GM19328 (cell line): ENCODE measurements at regions not wholly inside any gene's neighbourhood (a gene's known extent, or its start where the extent isn't known, plus 50 kb on each side); places are given as distances from the start of the nearest gene placed in this dataset.

Experiments used
- ATAC-seq: cut with Tn5 transposase; IDR thresholded peaks from one replicate; pipeline ENCODE4 v1.9.1; 2021; ENCODE audit warnings: mild to moderate bottlenecking, moderate library complexity; ENCODE audit not compliant: unreplicated experiment

DNA sequence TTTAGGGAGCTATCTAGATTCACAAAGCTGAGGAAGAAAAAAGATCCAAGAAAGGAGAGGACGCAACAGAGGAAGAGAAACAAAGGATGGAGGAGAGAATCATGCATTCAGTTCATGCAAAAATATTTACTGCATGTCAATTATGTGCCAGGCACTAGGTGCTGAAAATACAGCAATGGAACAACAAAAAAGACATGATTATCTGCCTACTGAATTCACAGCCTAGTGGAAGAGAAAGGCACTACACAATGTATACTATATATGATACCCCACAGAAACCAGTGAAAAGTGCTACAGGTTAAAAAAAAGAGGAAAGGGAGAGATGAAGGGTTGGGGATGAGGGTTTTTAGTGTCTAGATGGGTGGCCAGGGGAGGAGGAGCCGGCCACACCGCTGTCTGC lies 520.4 kb upstream of the CELF2 start:
- ATAC-seq = no peak

DNA sequence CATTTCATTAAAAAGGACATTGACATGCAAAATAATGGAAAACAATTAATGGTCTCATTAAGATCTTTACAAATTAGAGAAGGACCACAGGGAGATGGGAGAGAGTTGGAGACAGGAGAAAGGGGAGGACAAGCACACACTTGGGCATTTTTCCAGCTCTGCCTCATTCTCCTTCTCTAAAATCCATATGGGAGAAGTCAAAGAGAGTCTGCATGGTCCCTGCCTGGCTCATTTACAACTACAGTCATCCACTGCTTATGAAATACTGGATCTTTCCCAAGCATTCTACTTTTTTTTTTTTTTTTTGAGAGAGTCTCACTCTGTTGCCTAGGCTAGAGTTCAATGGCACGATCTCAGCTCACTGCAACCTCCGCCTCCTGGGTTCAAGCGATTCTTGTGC lies 518.9 kb upstream of the CELF2 start:
- ATAC-seq = no peak

DNA sequence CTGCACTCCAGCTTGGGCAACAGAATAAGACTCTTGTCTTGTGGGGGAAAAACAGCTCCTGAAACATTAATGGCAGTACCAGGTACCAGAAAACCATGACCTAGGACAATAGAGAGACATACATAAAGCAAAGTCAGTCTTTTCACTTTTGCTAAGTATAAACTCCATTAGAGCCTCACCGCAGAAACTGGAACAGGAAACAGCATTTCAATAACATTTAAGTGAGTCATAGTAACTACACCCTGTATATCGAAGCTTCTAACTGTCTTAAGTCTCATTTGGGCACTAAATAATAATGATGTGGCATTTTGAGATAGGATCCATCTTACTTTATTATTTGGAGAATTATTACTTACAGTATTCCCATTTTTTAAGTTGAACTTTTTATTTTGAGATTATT lies 517.8 kb upstream of the CELF2 start:
- no peak for ATAC-seq

DNA sequence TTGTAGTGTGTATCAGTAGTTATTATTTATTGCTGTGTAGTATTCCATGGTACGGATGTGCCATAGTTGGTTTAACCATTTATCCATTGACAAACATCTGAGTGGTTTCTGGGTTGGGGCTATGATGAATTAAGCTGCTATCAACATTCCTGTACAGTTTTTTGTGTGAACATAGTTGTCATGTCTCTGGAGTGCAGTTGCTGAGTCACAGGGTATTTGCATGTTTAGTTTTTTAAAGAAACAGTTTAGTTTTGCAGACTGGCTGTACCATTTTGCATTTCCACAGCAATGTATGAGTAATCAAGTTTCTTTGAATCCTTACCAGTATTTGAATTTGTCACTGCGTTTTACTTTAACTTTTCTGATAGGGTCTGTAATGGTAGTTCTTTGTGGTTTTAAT lies 516.7 kb upstream of the CELF2 start:
- ATAC-seq = no peak

DNA sequence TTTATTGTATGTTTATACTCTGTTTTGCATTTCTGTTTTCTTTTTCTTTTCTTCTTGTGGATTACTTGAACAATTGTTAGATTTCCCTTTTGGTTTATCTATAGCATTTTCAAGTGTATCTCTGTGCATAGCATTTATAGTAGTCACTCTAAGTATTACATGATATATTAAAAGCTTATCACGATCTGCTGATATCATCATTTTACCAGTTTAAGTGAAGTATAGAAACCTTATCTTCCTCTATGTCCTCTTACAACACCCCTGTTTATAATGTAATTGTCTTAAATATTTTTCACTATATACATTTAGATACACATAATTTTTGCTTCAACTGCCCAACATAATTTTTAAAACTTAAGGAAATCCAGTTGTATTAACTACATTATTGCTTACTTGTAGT lies 513.9 kb upstream of the CELF2 start:
- no peak for ATAC-seq

DNA sequence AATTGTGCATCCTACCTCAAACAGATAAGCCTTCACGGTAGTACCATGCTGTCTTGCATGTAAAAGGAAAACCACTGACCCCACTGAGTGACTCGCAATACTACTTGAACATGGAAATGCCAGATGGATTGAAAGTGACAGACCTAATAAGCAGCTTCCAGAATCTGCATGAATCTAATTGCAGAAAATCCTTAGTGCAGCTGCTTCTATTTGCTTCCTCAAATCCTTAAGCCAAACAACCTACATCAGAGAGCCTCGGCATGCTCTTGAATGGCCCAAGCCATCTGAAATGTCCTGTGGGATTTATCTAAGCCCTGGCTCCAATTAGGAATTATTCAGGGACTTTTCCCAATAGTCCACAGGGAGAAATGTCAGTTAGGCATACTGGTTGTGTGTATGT lies 509.5 kb upstream of the CELF2 start:
- no peak for ATAC-seq

DNA sequence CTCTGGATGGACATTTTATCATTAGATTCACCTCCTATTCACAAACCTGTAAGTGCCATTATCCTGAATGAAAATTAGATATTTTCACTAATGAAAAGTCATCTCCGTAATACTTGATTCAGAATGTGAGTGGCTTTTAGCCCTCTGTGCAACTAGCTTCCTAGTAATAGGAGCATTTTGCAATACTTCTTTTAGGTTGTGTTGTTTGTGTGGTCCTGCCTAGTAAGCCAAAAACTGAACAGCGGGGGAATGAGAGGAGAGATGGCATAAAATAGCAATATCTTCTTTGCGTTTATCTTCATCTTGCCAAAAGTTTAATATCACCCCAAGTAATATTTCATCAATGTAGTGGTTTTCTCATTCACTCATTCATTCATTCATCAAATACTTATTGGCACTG lies 507.5 kb upstream of the CELF2 start:
- no peak for ATAC-seq

DNA sequence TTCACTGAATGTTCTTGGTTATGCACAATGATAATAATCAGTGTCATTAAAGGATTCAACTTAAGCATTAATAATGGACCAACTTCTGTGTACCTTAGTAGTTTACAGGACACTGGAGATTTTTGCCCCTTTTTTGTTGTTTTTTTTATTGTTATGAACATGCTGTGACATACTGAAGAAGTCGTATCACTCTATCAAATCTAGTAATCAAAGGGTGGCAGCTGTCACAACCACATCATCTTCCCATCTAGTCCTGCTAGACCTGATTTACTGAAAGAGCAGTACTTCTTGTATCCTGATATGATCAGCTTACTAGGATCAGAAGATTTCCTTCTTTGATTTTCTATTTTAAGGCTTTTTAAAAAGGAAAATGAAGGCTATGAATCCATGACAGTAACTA lies 504.6 kb upstream of the CELF2 start:
- ATAC-seq = no peak

DNA sequence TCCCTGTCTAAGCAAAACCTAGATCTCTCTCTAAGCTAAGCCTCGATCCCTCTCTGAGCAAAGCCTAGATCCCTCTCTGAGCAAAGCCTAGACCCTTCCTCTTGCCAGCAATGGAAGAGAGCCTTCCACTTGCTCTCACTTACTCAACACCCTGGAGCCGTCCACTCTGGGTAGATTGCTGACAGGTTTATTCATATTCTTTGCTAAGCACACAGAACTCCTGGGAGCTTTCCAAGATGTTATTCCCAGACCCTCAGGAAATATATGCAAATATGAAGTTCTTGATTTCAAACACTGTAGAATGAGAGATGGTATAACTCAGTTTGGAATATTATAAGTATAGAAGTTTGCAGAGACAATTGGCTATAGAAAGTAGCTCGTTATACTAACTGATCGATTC lies 503.8 kb upstream of the CELF2 start:
- ATAC-seq = no peak

DNA sequence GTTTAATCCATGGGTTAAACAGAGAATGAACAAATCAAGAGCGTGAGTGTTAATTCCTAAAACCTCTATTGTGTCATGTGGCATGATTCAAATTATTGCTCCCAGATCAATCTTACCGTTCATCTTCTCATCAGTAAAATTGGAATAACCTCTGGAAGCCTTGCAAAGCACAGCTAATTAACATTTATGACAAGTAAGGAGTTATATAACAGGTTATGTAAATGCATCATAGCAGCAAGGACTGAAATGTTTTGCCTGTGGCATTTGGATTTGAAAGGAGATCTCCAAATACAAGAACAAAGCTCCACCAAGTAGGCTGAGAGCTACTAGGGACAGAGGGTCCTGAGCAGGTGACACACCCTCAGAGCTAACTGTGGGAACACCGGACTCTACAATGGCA lies 502.9 kb upstream of the CELF2 start:
- ATAC-seq = no peak

DNA sequence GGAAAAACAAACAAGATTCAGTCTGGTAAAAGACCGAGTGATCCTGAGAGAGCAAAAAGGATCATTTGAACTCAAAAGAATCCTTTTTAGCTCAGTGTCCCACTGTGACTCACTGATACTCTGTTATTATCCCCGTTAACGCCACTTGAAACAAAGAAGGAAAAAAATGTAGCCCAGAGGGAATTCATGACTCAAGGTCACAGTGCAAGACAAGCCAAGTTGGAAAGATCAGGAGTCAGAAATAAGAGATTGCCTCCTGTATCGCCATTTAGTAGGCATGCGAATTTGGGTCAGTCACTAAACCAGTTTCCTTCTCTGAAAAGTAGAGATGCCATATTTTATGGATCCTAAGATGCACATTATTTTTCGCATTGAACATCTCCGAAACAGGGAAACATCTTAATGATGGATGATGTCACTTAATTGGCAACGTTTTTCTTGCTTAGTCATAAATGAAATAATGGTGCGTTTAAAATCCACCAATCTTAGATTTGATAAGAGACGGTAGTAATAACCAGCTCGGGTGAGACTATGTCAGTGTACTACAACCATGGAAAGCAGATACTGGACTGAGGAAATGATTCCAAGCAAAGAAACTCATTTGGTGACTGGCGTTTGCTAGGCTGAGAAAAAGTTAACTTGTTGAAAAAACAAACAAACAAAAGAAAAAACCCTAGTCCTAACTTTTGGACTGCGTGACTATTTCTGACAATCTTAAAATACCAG lies 502.0 kb upstream of the CELF2 start:
- no peak for ATAC-seq

DNA sequence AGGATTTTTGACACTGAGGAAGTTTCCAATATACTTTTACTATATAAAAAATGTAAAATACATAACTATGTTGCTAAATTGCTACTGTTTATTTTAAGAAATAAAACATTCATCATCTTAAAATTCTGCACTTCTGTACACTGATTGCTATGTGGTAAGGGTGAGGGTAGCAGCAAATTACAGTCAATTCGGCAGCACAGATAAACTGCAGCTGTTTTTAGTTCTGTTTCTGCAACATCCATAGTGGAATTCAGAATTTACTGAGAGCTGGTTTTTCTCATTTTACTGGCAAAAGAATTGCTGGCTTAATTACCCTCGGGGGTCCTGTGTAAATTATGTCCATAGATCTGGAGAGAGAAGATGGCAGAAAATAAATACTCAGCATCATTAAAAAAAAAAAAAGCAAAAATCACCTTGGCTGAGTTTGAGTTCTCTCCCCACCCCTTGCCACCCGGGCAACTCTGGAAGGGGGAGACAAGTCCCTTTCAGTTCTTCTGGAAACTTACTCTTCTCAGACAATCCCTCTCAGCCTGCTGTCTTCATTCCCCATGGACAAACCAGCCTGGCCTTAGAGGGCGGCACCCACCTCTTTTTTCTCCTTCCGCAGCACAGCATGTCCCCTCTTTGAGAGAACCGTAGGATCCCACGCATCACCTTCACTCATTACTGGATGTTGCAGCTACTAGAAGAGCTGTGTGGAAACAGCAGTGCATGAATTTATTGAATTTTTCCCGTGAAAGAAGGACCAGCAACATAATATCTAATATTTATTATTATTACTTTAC lies 501.1 kb upstream of the CELF2 start:
- no peak for ATAC-seq

DNA sequence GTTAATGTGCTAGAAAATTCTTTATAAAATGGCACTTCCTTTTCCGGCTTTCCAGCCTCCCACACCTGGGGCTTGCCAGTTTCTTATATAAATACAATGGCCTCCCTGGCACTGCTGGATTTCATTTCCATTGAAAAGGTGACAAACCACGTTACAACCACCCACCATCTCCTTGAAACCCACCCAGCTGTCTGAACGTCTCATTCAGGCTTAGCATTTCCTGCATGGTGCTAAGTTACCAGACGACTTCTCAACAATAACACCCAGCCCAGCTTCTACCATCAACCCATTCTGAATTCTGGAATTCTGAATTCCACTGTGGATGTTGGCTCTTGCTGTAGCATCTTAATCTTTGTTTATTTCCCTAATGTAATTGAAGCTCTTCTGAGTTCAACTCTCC lies 499.8 kb upstream of the CELF2 start:
- ATAC-seq = no peak

DNA sequence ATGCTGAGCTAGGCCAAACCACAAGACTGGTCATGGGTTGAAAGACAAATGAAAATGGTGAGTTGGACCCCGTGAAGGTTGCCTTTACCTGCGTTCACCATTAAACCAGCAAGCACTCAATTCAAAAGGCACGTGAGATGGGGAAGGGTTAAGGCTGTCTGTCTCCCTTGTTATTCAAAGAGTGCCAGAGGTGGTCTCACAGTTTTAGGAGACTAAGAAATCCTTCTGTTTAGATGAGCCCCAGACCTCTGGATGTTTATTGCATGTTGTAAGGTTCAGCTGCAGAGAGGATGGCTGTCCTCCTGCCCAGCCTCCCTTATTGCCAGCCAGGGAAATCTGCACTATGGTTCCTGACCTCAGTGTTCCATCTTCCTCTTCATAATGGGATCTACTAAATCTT lies 498.0 kb upstream of the CELF2 start:
- no peak for ATAC-seq

DNA sequence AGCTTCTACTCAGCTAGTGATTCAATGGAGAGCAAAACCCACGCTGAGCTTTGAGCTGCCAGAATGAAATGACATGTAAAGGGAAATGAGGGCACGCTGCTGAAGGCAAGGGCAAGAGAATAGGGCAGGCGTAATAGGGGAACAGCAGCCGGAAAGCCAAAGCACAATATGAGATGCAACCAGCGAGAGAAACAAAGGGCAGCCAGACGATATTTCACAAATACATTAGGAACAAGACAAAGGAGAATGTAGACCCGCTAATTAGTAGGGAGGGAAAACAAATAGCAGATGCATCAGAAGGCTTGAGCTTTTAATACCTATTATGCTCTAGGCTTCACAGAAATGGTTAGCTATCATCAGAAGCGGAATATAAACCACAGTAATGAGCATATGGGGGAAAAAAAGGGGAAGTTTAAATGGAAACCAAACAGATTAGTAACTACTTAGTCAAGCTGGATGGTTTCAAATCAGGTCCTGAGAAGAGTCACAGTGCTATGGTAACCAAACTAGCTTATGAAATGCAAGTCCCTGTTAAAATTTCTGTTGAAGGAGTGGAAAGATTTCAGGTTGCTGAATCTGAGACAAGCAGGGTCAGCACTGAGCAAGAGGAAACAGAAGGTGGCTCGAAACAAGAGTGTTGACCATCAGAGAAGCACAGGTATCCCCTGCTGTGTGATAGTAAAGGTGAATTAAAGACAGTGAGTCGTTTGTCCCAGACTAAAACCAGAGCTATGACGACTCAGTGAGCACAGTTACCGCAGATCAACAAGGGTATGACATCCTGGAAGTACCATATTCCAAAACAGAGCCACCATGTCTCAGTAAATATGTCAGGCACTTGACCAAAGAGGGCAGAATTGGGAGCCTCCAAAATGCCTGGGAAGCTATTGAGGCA lies 496.9 kb upstream of the CELF2 start:
- ATAC-seq = peak; percentile 92

DNA sequence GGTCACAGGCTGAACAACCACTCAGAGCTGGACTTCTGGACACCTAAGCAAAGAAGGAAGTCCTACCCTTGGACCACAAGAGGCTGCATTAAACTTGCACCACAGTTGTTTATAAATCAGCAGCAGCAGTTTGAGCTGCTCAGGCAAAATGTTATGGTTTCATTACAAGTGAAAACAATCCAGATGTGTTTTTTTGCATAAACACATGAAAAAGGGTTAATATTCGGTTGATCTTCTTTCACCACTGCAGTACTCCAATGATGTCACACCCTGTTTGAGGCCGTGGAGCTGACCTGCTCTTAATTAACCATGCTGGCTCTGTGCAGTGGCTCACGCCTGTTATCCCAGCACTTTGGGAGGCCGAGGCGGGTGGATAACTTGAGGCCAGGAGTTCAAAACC lies 490.8 kb upstream of the CELF2 start:
- no peak for ATAC-seq

DNA sequence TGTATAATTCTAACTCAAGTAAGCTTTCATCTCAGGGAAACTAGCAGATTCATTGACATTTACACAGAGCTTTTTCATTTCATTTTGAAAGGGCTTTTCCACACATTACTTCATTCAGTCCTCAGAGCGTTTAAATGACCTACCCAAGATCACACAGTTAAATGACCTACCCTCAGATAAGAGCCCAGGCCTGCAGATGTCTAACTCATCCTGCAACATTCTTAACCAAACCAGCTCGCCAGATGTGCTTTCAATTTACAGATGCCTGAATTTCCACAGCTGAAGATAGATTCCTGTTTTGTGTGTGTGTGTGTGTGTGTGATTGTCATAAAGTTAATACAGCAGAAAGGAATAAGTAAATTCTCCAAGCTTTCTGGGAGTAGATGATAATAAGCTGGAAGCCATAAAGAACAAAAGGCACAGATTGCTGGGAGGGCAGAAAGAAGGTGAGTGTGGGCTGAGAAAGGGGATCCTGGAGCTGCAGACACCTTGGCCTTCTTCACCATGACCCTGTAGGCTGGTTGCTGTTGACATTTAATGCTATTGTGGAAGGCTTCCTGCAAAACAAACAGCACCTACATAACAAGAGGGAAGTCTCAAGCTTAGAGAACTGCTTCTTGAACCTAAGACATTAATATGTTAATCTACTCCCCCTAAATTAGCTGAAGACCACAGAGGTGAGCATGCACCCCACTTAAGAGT lies 489.7 kb upstream of the CELF2 start:
- ATAC-seq = no peak

DNA sequence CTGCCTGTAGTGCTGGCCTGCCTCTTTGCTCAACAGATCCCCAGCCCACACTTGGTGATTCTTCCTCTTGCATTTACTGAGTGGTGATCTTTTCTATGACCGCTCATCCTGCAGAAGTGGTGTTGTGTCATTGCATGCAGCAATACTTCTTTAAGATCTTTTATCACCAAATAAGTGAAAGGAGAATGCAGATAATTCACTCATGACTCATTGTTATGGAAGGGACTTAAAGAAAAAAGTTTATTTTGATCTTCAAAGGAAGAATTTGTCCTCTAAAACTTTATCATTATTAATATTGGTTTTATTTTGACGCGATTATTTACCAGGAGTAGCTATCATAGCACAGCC lies 489.1 kb upstream of the CELF2 start:
- ATAC-seq = no peak

DNA sequence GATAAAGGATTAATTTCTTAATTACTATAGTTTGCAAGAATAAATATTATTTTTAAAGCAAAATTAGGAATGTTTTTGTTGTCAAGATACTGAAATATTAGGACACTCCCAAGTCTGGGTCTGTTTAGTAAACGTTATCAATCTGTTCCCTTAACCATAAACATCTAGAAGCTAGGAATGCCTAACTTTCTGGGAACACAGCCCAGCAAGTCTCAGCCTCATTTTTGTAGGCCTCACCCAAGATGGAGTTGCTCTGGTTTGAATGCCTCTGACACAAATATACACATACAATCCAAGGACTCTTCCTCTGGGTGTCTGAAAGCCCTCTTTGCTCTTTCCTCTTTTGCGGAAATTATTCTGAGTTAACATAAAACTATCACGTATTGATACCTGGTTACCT lies 487.4 kb upstream of the CELF2 start:
- ATAC-seq = no peak

DNA sequence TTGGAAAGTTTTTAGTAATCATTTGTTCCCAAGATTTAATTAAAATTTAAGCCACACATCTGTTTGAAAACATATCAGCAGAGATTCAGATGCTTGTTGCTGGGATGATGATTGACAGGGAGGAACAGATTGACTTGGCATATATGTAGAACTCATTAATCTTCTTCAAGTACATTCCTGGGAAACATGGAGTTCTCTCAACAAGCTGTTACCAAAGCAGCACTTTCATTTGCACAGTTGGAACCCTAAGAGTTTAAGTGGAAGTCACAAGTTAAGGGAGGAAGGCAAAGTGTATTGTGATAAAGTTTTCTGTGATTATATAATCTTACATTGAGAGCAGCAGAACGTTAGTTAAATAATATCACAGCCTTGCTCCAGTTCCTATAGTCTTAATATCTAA lies 485.4 kb upstream of the CELF2 start:
- ATAC-seq = no peak

DNA sequence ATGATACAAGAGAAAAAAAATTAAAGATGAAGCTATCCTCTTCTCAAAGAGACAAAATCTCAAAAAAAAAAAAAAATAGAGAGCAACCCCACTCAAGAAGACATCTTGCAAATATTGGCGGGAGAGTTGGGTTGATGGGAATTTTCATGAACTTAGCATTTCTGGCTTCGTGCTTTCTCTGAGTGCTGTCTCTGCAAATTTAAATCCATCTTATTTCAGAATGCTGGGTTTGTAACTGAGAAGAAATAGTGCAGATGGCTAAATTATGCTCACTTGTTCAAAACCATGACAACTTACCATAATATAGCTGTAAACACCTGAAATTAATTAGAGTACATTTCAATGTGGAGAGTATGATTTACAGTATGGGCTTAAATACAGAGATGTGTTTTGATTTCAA lies 484.8 kb upstream of the CELF2 start:
- no peak for ATAC-seq
